ENCODE measurements at regions not wholly inside any gene's neighbourhood (a gene's known extent, or its start where the extent isn't known, plus 50 kb on each side); places are given as distances from the start of the nearest gene placed in this dataset.

DNA sequence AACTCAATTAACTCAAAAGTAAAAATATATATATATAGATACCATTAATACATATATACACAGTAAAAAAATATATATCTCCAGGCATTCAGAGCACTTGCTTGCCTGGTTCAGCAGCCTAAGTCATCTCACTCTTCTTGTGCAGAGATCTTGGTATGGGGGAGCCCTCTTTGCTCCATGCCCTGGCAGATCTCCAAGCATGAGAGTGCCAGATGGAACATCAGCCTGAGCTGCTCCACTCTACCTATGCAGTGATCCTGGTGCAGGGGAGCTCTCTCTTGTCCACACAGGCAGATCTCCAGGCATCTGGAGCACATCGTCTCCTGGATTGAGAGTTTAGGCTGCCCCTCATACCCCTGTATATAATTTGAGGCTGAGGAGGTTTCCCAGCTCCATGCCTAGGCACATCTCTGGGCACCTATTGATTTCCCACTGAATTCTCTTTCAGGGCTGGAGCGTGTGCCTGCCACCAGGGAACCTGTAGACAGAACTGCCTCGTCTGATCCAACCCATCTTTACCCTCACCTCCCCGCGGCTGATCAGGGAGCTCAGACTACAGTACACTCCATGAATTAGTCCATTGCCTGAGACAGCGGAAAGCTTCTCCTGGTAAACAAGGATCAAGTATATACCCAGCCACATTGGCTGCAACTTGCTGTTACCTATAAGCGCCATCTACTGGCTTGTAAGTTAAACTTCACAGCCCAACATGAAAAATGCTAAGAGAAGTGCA lies 342.4 kb upstream of the GRIA1 start:
- DNase-seq = peak; percentile 60

DNA sequence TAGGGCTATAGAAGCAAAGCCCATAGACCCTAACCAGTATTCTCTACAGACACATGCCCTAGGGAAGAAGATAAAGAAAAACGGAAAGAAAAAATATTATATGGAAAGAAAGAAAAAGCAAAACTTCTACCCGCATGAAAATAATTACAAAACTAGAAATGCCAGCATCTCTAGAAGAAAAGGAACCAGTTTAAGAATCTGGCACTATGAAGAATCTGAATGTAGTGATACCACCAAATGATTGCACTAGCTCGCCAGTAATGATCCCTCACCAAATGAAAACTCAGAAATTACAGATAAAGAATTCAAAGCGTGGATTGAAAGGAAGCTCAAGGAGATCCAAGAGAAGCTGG lies 341.9 kb upstream of the GRIA1 start:
- DNase-seq = no peak

GRCh38 chr5:153151558-153151957 lies 338.9 kb upstream of the GRIA1 start:
- DNase-seq = no peak

DNA sequence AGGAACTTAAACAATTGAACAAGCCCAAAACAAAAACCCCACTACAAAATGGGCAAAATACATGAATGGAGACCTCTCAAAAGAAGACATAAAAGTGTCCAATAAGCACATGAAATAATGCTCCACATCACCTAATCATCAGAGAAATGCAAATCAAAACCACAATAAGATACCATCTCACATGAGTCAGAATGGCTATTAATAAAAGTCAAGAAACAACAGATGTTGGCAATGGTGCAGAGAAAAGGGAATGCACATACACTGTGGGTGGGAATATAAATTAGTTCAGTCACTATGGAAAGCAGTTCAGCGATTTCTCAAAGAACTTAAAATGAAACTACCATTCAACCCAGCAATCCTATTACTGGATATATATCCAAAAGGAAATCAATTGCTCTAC lies 337.4 kb upstream of the GRIA1 start:
- DNase-seq = no peak

DNA sequence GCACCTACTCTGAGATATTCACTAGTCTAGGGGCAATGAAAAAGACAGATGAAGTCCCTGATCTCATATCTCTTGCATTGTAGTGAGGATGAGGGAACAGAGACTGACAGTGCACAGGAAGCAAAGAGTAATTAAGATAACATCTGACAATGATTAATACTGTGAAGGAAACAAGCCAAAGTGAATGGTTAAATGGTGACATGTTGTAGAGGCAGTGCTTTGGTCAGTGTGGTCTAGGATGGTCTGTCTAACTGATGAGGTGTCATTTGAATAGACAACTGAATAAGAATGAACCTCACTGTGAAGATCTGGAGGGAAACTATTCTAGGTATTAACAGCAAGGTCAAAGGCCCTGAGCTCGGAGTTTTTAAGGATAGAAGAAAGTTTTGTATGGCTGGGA lies 333.3 kb upstream of the GRIA1 start:
- DNase-seq = no peak

GRCh38 chr5:153158608-153159007 lies 331.9 kb upstream of the GRIA1 start:
- DNase-seq = no peak

DNA sequence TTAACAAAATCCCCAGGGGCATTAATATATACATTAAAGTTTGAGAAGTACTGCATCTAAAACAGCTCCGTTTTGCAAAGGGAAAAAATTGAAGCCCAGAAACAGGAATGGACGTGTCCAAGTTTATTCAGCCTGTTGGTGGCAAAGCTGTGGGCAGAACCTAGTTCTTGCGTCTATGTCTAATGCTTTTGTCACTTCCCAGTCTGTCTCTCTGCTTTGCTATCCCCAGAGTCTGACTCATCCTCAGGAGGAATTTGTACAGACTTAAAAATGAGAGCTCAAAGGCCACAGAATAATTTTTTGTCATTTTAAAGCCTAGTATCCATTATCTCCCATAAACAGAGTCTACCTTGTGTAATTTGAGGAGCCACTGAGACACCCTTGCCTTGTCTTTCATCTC lies 330.9 kb upstream of the GRIA1 start:
- DNase-seq = no peak

GRCh38 chr5:153168241-153168640 lies 322.2 kb upstream of the GRIA1 start:
- DNase-seq = no peak

DNA sequence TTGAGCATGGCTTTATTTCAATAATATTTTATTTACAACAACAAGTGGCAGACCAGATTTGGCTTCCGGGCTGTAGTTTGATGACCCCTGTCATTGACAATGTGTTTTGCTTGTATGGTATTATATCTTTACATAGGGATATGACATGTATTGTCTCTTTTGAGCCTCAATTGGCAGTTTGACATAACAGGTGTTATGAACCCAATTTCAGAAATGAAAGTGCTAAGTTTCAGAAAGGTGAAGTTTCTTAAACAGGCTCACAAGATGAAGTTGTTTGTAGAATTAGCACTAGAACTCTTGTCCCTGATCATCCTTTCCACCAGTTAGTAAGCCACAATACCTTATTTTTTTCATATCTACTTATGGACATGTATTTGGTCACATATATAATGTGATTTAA lies 303.0 kb upstream of the GRIA1 start:
- no peak for DNase-seq

- no peak for DNase-seq
Observed at GRCh38 chr5:153206361-153206760, 284.1 kb upstream of the GRIA1 start.

GRCh38 chr5:153209016-153209415 lies 281.5 kb upstream of the GRIA1 start:
- no peak for DNase-seq

DNA sequence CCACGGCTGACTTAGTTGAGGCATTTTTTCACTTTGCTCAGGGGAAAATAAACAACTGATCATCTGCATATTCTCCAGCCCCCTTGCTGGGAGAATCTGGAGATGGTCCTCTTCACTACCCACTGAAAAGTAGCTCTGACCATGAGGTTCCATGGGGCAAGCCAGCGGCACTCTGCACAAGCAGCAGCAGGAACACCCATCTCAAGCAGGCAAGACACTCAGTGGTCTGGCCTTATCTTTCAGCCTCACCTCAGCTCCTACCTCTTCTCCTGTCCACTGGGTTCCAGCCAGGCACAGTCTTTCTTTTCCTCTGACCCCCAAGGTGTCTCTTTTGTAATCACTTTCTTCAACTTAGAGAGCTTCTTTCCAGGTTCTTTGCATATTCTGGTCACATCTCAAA lies 280.8 kb upstream of the GRIA1 start:
- no peak for DNase-seq

DNA sequence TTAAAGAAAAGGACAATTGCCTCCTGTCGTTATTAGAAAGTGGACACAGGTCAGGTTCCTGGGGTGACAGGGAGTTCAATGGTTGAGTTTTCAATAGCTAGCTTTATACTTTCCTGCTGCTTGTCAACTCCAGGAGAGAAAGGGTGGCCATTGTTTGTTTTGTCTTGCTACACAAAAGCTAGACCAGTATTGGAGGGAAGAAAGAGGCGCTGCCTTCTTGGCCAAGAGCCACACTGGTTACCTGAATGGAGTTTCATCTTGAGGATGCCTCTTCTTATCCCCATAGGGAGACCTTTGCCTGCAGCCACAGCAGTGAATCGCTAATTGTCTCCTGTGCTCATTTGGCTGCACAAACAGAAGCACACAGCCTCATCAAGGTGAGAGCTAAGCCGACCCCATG lies 279.4 kb upstream of the GRIA1 start:
- no peak for DNase-seq

DNA sequence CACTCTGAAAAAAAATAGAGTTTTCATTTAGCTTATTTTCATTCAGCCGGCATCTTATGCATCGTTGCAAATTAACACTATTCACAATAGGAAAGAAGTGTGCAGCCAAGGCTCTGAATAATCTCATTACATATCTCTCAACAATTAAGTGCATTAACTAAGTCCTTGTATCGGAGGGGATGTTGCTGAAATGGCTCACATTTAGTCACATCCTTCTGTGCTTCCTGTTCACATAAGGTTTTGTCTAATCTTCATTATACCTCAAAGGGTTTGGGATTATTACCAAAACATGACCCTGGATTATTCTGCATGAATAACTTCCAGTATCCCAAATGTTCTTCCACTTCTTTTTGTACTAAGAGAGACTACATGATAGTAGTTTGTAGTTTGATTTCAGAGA lies 278.0 kb upstream of the GRIA1 start:
- DNase-seq = no peak

DNA sequence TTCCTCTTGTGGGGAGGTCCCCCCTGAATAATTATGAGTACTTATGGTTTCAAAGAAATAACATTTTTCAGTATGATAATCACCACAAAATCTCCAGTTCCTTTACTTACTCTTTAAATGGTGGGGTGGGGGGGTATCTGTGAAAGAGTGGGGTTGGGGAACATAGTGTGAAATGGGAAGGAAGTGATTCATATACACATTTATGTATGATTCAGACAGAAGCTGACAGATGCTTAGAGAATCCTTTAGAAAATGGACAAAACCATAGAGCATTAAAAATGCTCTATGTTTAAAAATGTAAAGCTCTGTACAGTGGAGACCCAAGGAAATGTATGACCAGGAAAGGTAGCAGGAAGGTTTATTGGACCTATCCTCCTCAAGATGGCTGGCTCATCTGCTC lies 267.5 kb upstream of the GRIA1 start:
- DNase-seq = no peak

DNA sequence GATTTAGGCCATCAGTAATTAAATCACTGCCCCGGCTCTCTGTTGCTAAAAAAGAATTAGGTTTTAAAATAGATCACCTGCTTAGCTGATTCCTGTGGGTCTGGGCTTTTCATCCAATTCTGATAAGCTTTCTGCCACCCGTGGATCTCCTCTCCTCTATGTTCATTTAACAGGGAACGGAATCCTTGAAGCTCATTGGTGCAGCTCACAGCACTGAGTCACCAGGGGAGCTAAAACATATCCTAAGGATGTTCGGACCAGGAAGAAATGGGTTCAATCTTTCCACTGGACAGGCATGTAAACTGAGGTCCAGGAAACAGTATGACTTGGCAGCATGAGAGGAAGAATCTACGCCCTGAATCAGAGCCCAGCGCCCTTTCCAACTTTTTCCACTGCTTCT lies 267.1 kb upstream of the GRIA1 start:
- no peak for DNase-seq

DNA sequence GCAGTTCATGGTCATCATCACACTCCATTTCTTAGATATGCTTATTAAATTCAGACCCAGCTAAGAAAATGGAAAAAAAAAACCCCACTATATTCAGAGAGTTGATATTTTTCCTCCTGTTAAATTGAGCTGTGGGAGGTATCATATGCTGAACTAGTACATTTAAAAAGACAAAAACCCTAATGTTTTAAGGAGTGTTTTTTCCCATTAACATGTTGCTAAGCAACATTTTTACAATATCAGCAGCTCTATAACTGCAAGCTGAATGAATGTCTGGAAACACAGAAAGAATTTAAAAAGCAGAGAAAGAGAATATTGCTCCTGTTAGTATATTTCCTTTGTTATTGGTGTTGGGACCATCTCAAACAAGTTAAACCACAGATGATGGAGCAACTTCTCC lies 265.8 kb upstream of the GRIA1 start:
- DNase-seq = no peak

GRCh38 chr5:153233933-153234332 lies 256.5 kb upstream of the GRIA1 start:
- DNase-seq = no peak

- no peak for DNase-seq
Observed at GRCh38 chr5:153236319-153236718, 254.2 kb upstream of the GRIA1 start.

DNA sequence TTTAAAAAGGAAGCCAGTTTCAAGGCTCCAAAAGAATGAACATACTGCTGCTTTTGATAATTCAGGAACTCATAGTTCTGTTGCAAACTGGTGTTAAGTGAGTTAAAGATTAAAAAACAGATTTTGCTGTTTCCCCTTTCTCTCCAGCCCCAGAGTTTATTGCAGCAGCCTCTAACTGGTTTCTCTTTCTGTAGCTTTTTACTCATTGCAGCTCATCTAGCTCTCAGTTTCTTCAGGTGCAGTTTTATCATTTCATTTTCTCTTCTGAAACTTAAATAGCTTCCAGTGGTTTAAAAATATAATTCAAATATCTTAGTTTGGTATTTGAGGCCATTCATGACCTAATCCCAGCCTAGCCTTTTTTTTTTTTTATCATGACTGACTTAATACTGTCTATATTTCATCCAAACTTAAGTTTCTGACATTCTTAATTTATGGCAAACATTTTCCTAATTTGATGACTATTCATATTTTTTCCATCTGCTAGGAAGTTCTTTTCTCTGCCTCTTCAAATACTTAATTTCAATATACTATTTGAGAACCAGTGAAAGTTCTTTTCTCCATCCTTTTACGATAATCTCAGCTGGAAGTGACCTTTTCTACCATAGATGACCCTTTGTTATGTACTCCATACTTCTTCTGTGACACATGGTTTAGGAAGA lies 252.7 kb upstream of the GRIA1 start:
- DNase-seq = no peak

DNA sequence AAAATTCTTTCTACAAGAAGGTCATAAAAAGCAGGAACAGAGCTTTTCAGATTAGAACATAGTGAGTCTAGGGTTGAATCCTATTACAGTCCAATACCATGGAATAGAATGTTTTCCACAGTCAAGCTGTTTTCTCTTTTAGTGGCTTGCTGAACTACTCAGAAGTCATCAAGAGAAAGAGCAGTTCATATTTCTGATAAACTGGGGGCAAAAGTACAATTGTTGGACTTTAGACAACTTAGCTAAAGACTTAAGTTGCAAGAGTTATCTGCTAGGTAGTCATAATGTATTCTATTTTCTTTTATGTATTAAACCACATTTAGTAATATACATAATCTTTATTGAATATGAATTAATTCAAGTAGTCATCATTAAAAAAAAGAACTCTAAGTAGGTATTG lies 233.1 kb upstream of the GRIA1 start:
- DNase-seq = no peak

DNA sequence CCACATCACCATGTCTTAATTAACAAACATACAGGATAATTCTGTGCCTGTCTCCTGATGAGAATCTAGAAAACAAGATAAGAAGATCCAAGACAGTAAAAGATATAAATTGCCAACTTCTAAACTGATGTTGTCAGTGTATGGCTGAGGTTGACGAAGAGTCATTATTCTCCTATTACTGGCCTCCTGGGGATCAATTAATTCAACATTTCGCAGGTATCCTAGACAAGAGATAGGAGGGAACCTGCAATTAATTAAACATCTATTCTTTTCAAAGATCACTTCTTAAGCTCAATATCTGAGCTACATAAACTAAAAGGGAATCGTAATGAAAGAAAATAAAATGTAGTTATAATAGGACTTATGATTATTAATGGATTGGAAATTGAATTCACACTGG lies 232.0 kb upstream of the GRIA1 start:
- DNase-seq = no peak

DNA sequence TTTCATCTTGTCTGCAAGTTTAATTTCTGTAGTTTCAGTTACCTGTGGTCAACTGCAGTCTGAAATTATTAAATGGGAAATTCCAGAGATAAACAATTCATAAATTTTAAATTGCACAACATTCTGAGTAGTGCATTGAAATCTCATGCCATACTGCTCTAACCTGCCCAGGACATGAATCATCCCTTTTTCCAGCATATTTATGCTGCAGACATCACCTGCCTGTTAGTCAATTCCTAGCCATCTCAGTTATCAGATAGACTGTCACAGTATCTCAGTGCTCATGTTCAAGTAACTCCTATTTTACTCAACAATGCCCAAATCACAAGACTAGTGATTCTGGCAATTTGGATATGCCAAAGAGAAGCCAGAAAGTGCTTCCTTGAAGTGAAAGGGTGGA lies 223.0 kb upstream of the GRIA1 start:
- no peak for DNase-seq

GRCh38 chr5:153275695-153276094 lies 214.8 kb upstream of the GRIA1 start:
- DNase-seq = no peak

DNA sequence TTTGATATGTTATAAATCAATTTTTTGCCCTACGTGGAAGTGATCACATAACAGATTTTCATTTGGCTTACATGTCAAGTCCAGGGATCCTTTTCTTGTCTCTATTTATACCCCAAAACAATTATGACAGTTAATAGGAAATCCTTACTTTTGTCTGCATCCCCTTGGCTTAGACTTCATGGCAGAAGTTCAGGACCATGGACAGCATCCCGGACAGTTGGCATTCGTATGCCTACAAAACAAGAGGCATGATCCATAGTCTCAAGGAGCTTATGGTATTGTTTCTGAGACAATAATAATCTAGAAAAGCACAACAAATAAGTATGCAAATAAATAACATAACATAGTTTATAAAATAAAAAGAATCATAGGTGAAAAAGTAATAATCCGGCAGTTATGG lies 214.3 kb upstream of the GRIA1 start:
- no peak for DNase-seq
